Astrocyte of the spinal cord (primary cell): ENCODE measurements at regions not wholly inside any gene's neighbourhood (a gene's known extent, or its start where the extent isn't known, plus 50 kb on each side); places are given as distances from the start of the nearest gene placed in this dataset.

Experiments
- DNase-seq: peaks from one replicate; pipeline ENCODE4 v3.0.0; 2011; ENCODE audit warnings: low read depth, low spot score
- H3K4me3 ChIP-seq: 2 replicates; pipeline ENCODE4 v1.5.1; 2011; ENCODE audit warnings: low read depth, mild to moderate bottlenecking, low read length, moderate library complexity
- CTCF ChIP-seq: IDR thresholded peaks from 2 replicates; pipeline ENCODE4 v1.5.1; 2012; ENCODE audit warnings: low read depth, mild to moderate bottlenecking, low read length, inconsistent platforms
- in situ Hi-C: cut with HindIII; loops from 2 replicates; pipeline ENCODE4 v1.10.0; 2017; ENCODE audit warnings: low sequenced_read_pairs

- in situ Hi-C loops, result no loop called here
- H3K4me3 ChIP-seq, result no peak overlapping the region
- no peak for DNase-seq
- no peak for TF ChIP-seq CTCF
Measured at GRCh38 chr15:98164571-98164970, 204.1 kb downstream of the ARRDC4 start.

GRCh38 chr15:98164986-98165385, 204.5 kb downstream of the ARRDC4 start:
- H3K4me3 ChIP-seq, result no peak overlapping the region
- in situ Hi-C loops, result no loop called here
- no peak for DNase-seq
- TF ChIP-seq CTCF, result no peak

- no peak for DNase-seq
- TF ChIP-seq CTCF, result no peak
- no peak overlapping the region for H3K4me3 ChIP-seq
- in situ Hi-C loops, result no loop called here
Measured at GRCh38 chr15:98167722-98168268, 207.3 kb downstream of the ARRDC4 start.

- H3K4me3 ChIP-seq, result no peak overlapping the region
- no peak for TF ChIP-seq CTCF
- DNase-seq, result no peak
- in situ Hi-C loops, result no loop called here
Measured at GRCh38 chr15:98169551-98169950, 209.0 kb downstream of the ARRDC4 start.

- in situ Hi-C loops, result no loop called here
- DNase-seq, result no peak
- H3K4me3 ChIP-seq, result no peak overlapping the region
- no peak for TF ChIP-seq CTCF
Measured at GRCh38 chr15:98174286-98174685, 213.8 kb downstream of the ARRDC4 start.

- H3K4me3 ChIP-seq, result no peak overlapping the region
- TF ChIP-seq CTCF, result no peak
- DNase-seq, result no peak
- in situ Hi-C loops, result no loop called here
Measured at GRCh38 chr15:98174841-98175240, 214.3 kb downstream of the ARRDC4 start.
